NB4 (cell line): ENCODE measurements at regions not wholly inside any gene's neighbourhood (a gene's known extent, or its start where the extent isn't known, plus 50 kb on each side); places are given as distances from the start of the nearest gene placed in this dataset.

ENCODE experiments used
- DNase-seq: peaks from one replicate; pipeline ENCODE4 v3.0.0; 2010; ENCODE audit warnings: low read depth
- H3K4me3 ChIP-seq: one replicate; pipeline ENCODE4 v1.5.1; 2011; ENCODE audit warnings: mild to moderate bottlenecking, low read depth, low read length, moderate library complexity
- MAX ChIP-seq: IDR thresholded peaks from 2 replicates; pipeline ENCODE4 v1.6.1; 2011; ENCODE audit warnings: low read depth, low read length
- MYC ChIP-seq: IDR thresholded peaks from 2 replicates; pipeline ENCODE4 v1.6.1; 2011; ENCODE audit warnings: low read depth, low read length
- POLR2A ChIP-seq: IDR thresholded peaks from 2 replicates; pipeline ENCODE4 v1.6.1; 2011; ENCODE audit warnings: mild to moderate bottlenecking; ENCODE audit not compliant: insufficient read length; ENCODE audit errors: extremely low read depth
- TF ChIP-seq, protein P1 (sequence below): IDR thresholded peaks from one replicate; pipeline ENCODE4 v1.5.1; 2012; ENCODE audit warnings: low read depth, low read length

DNA sequence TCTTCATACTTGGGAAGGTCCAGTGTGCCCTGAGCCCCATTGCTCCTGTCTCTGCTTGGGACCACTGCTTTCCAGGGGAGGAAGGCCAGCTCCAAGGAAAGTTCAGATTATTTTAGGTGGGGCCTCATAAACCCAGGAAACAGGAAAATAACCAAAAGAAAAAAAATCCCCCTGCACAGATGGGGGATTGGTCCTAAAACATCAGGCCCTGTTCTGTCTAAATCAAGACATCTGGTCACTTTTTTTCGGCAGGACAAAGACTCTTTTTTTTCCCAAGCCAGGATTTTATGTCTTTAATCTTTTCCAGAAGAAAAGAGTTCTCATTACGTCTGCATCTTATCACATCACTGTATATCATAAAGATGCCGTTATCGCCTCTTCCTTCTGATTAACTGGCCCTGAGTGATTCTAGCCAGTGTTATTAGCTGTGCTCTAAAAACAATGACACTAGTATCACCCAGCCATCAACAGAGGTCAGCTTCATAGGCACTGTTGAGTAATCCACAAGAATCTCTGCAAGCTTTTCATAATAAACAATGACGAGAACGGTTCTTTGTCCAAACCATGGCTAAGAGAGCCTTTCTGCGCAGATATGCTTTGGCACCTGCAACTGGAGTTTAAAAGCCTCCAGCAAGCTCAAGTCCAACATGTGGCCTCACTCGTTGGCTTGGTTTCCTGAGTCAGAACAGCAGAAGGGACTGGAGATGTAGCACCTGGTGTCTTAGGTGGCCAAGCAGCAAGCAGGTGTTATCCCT is 138.2 kb downstream of the VAPA start:
- H3K4me3 ChIP-seq = no peak overlapping the region
- no peak for DNase-seq
- TF ChIP-seq MAX = no peak
- TF ChIP-seq POLR2A = no peak
- TF ChIP-seq, protein P1, sequence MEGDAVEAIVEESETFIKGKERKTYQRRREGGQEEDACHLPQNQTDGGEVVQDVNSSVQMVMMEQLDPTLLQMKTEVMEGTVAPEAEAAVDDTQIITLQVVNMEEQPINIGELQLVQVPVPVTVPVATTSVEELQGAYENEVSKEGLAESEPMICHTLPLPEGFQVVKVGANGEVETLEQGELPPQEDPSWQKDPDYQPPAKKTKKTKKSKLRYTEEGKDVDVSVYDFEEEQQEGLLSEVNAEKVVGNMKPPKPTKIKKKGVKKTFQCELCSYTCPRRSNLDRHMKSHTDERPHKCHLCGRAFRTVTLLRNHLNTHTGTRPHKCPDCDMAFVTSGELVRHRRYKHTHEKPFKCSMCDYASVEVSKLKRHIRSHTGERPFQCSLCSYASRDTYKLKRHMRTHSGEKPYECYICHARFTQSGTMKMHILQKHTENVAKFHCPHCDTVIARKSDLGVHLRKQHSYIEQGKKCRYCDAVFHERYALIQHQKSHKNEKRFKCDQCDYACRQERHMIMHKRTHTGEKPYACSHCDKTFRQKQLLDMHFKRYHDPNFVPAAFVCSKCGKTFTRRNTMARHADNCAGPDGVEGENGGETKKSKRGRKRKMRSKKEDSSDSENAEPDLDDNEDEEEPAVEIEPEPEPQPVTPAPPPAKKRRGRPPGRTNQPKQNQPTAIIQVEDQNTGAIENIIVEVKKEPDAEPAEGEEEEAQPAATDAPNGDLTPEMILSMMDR = no peak
- no peak for TF ChIP-seq MYC

DNA sequence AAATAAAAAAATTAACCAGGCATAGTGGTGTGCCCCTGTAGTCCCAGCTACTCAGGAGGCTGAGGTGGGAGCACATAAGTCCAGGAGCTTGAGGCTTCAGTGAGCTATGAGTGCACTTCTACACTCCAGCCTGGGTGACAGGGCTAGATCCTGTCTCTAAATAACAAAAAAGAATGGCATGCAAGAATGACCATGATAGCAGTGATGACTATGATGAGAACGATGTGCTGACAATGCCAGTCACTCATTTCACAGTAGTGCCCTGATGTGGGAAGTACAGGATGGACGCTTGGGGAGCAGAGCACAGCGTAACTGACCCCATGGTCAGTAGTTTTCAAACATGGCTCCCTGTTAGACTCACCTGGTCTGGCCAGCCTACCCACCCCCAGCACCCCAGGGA is 139.1 kb downstream of the VAPA start:
- no peak overlapping the region for H3K4me3 ChIP-seq
- TF ChIP-seq, protein P1 = no peak
- TF ChIP-seq MYC (no peak), MAX (no peak), POLR2A (no peak)
- no peak for DNase-seq

DNA sequence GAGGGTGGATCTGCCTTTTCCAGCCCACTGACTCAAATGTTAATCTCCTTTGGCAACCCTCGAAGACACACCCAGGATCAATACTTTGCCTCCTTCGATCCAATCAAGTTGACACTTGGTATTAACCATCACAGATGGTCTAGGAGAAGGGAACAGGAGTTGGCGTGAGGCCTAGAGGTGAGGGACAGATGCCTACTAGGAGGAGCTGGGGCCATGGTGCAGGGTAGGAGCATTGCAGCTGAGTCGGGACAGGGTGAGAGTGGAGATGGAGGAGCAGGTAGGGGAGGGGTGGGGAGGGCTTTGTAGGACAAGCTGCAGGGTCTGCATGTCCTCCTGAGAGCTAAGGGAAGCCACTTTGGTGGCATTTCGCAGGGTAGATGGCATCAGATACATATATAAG is 140.0 kb downstream of the VAPA start:
- no peak for DNase-seq
- TF ChIP-seq POLR2A = no peak
- H3K4me3 ChIP-seq = no peak overlapping the region

DNA sequence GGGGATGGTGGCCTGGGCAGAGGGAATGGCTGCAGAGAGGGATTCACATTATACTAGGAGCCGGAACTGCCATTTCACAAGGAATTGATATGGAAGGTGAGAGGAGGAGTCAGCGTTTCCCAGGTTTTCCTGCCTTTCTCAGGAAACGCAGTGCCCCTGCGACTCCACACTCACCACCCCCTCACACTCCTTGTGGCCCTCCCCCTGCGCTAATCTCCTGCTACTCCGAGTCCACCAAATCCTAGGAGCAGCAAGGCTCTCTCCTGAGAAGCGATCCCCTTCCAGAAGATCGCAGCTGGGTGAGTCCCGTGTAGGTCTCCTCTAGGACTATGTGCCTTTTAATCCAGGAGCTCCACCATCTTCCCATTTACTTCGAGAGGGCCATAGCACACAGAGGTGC is 140.6 kb downstream of the VAPA start:
- no peak overlapping the region for H3K4me3 ChIP-seq
- no peak for DNase-seq
- no peak for TF ChIP-seq POLR2A
- TF ChIP-seq, protein P1 = no peak
- no peak for TF ChIP-seq MYC
- TF ChIP-seq MAX = no peak

GRCh38 chr18:10055125-10055750 is 141.4 kb downstream of the VAPA start:
- TF ChIP-seq MAX (no peak), POLR2A (no peak), MYC (no peak)
- TF ChIP-seq, protein P1 = no peak
- DNase-seq = peak; percentile 31
- no peak overlapping the region for H3K4me3 ChIP-seq

GRCh38 chr18:10056506-10056905 is 142.7 kb downstream of the VAPA start:
- H3K4me3 ChIP-seq = no peak overlapping the region
- DNase-seq = no peak
- TF ChIP-seq MYC (no peak), POLR2A (no peak), MAX (no peak)
- TF ChIP-seq, protein P1 = no peak
